H1 (cell line): ENCODE measurements at regions not wholly inside any gene's neighbourhood (a gene's known extent, or its start where the extent isn't known, plus 50 kb on each side); places are given as distances from the start of the nearest gene placed in this dataset.

Source experiments
- RAD21 ChIP-seq, 2 experiments: IDR thresholded peaks in 1 of 2; conservative IDR thresholded peaks in 1 of 2; 2 replicates each; pipeline ENCODE4 v1.6.1; 2011; ENCODE audit warnings: low read depth in 2 of 2, low read length in 2 of 2, improper control_type of control experiment in 1 of 2, inconsistent platforms in 1 of 2, mild to moderate bottlenecking in 1 of 2, moderate library complexity in 1 of 2

DNA sequence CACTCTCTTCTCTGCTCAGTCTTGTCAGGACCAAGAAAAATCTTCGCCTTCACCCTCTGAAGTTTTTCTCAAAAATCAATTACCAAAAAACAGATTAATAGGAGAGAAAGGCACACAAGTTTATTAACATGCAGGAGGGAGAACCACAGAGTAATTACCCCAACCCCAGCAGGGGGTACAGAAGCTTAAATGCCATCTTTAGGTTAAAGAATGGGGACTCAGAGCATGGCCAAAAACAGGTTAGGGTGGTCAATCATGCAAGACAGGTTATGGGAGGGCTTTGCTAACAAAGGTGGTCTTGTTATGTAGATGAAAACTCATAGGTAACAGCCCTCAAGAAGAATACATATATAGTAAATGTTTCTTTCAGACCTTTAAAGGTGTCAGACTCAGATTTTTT lies 100.5 kb upstream of the BTN3A2 start (continued):
- TF ChIP-seq RAD21 (IDR thresholded peaks at IDR 0.05 in 1 of 2, conservative IDR thresholded peaks at IDR 0.05 in 1 of 2; ENCODE audit: low read depth in 2 of 2, low read length in 2 of 2), result no peak
